BE2C (cell line): ENCODE measurements at regions not wholly inside any gene's neighbourhood (a gene's known extent, or its start where the extent isn't known, plus 50 kb on each side); places are given as distances from the start of the nearest gene placed in this dataset.
"Not testable (repeated sequence)": the region's sequence is repeated elsewhere in the genome, so short reads cannot be mapped to it uniquely, and the experiment has no call there.

Experiments
- DNase-seq: peaks from one replicate; pipeline ENCODE4 v3.0.0-alpha.2; 2020
- H3K27me3 ChIP-seq: fragments of 250-450 bp; sonication (Bioruptor Pico); 2 replicates; pipeline ENCODE4 v1.5.1; 2020; ENCODE audit warnings: mild to moderate bottlenecking
- H3K36me3 ChIP-seq: fragments of 250-450 bp; sonication (Bioruptor Pico); 2 replicates; pipeline ENCODE4 v1.5.1; 2020; ENCODE audit warnings: mild to moderate bottlenecking
- H3K4me1 ChIP-seq: fragments of 250-450 bp; sonication (Bioruptor Pico); 2 replicates; pipeline ENCODE4 v1.5.1; 2020
- H3K4me3 ChIP-seq: 2 replicates; pipeline ENCODE4 v1.5.1; 2011; ENCODE audit warnings: low read depth, low read length
- H3K9me3 ChIP-seq: fragments of 250-450 bp; sonication (Bioruptor Pico); 2 replicates; pipeline ENCODE4 v1.5.1; 2020
- CTCF ChIP-seq: IDR thresholded peaks from 2 replicates; pipeline ENCODE4 v1.5.1; 2012; ENCODE audit warnings: mild to moderate bottlenecking, low read depth, low read length

- H3K36me3 ChIP-seq, result no peaks in the 10 kb centered on the region
- H3K27me3 ChIP-seq, result no peaks in the 10 kb centered on the region
- no peak for DNase-seq
- H3K4me3 ChIP-seq, result no peak overlapping the region
- no peaks in the 10 kb centered on the region for H3K9me3 ChIP-seq
- H3K4me1 ChIP-seq, result no peaks in the 10 kb centered on the region
- TF ChIP-seq CTCF, result no peak
These were observed 506.9 kb upstream of the ADGRB3 start for GRCh38 chr6:68128211-68128610.

- Histone ChIP-seq H3K27me3 (no peaks in the 10 kb centered on the region), H3K9me3 (no peaks in the 10 kb centered on the region), H3K36me3 (no peaks in the 10 kb centered on the region), H3K4me3 (no peak overlapping the region), H3K4me1 (no peaks in the 10 kb centered on the region)
- TF ChIP-seq CTCF, result no peak
- DNase-seq, result no peak
These were observed 508.0 kb upstream of the ADGRB3 start for GRCh38 chr6:68127074-68127473.

GRCh38 chr6:68126089-68126749, 508.9 kb upstream of the ADGRB3 start:
- Histone ChIP-seq H3K36me3 (no peaks in the 10 kb centered on the region), H3K9me3 (no peaks in the 10 kb centered on the region), H3K27me3 (no peaks in the 10 kb centered on the region), H3K4me3 (no peak overlapping the region), H3K4me1 (no peaks in the 10 kb centered on the region)
- no peak for DNase-seq
- TF ChIP-seq CTCF, result no peak

- not testable (repeated sequence) for H3K4me3 ChIP-seq, H3K27me3 ChIP-seq, H3K4me1 ChIP-seq, DNase-seq, H3K36me3 ChIP-seq, H3K9me3 ChIP-seq
These were observed 512.1 kb upstream of the ADGRB3 start for GRCh38 chr6:68122975-68123374.

- Histone ChIP-seq H3K36me3 (no peaks in the 10 kb centered on the region), H3K4me3 (no peak overlapping the region), H3K9me3 (no peaks in the 10 kb centered on the region), H3K4me1 (no peaks in the 10 kb centered on the region), H3K27me3 (no peaks in the 10 kb centered on the region)
- DNase-seq, result no peak
- no peak for TF ChIP-seq CTCF
These were observed 513.0 kb upstream of the ADGRB3 start for GRCh38 chr6:68122032-68122431.

- not testable (repeated sequence) for H3K4me1 ChIP-seq, H3K27me3 ChIP-seq, H3K36me3 ChIP-seq, H3K4me3 ChIP-seq, DNase-seq, H3K9me3 ChIP-seq
These were observed 514.1 kb upstream of the ADGRB3 start for GRCh38 chr6:68120954-68121353.

GRCh38 chr6:68114463-68115047, 520.5 kb upstream of the ADGRB3 start:
- Histone ChIP-seq H3K36me3 (no peaks in the 10 kb centered on the region), H3K4me3 (no peak overlapping the region), H3K27me3 (no peaks in the 10 kb centered on the region), H3K9me3 (no peaks in the 10 kb centered on the region), H3K4me1 (no peaks in the 10 kb centered on the region)
- TF ChIP-seq CTCF, result no peak
- no peak for DNase-seq
